ENCODE measurements at regions not wholly inside any gene's neighbourhood (a gene's known extent, or its start where the extent isn't known, plus 50 kb on each side); places are given as distances from the start of the nearest gene placed in this dataset.

DNA sequence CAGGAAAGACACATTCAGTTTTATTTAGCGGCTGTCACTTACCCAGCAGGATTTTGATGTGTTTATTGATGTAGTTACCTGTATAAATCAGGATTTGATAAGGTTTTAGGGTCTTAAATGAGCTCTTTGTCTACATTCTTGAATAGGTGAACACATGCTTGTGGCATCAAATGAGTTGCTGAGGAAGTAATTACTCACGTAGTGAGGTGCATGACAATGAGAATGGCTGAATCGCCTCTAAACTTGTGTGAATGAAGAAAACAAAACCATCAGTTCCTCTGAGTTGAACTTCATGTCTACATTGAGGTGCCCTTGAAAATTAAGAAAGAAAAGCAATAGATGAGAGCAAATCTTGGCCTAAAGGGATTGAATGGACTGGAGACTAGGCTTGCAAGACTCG lies 245.6 kb upstream of the SATB1 start:
- no peak overlapping the region for H3K4me3 ChIP-seq (ENCODE audit: insufficient read depth, low read depth, low read length)
- no peak for DNase-seq
- no peaks in the 10 kb centered on the region for H3K79me1 ChIP-seq (ENCODE audit: low read depth in 1 of 2, low read length in 2 of 2)
- H3K14ac ChIP-seq (replicated peaks; ENCODE audit: low read depth, low read length) = no peak overlapping the region
- 55% methylated on average over 2 of the region's 4 CpGs; no CpG with 5 or more reads in 1 of the 2 experiments for WGBS, 2 experiments (ENCODE audit: extremely low coverage in 2 of 2, insufficient read length in 1 of 2)
- H3K9me1 ChIP-seq (ENCODE audit: insufficient read depth, low read length) = no peaks in the 10 kb centered on the region
- POLR2A ChIA-PET (ENCODE audit: unreplicated experiment) = no interaction called here
- in situ Hi-C loops (cut with MboI; ENCODE audit: low sequenced_read_pairs) = no loop called here
- TF ChIP-seq CTCF (conservative IDR thresholded peaks at IDR 0.05; ENCODE audit: low read depth, low read length) (no peak), MAFK (IDR thresholded peaks at IDR 0.05; ENCODE audit: low read depth, low read length) (no peak), MAZ (IDR thresholded peaks at IDR 0.05; ENCODE audit: borderline replicate concordance, low read depth, low read length) (no peak), NFE2L2 (IDR thresholded peaks at IDR 0.05; ENCODE audit: low read depth, low read length) (no peak), CEBPB (IDR thresholded peaks at IDR 0.05; ENCODE audit: low read depth, low read length) (no peak), USF2 (IDR thresholded peaks at IDR 0.05; ENCODE audit: low read depth, low read length) (no peak), RAD21 (IDR thresholded peaks at IDR 0.05; ENCODE audit: low read length) (no peak), CHD1 (IDR thresholded peaks at IDR 0.05; ENCODE audit: low read depth, low read length) (no peak), FOS (IDR thresholded peaks at IDR 0.05; ENCODE audit: low read depth, low read length) (no peak), POLR2A (IDR thresholded peaks at IDR 0.05; ENCODE audit: low read depth, low read length) (no peak)
- CTCF ChIA-PET = no interaction called here
- no peaks in the 10 kb centered on the region for H3K36me3 ChIP-seq (ENCODE audit: control insufficient read depth, insufficient read depth, low read length)
- H3K4me2 ChIP-seq (ENCODE audit: low read depth, low read length) = no peak overlapping the region
- no peak overlapping the region for H4K5ac ChIP-seq (ENCODE audit: low read depth, low read length)
- no peak overlapping the region for H4K8ac ChIP-seq (ENCODE audit: low read depth in 2 of 2, low read length in 2 of 2)
- no peaks in the 10 kb centered on the region for H3K4me1 ChIP-seq (ENCODE audit: control insufficient read depth, insufficient read depth, low read length)
- H2BK15ac ChIP-seq (ENCODE audit: low read depth, low read length) = no peak overlapping the region
- no peak overlapping the region for H3K56ac ChIP-seq (ENCODE audit: extremely low read depth, insufficient read depth, low read length)
- no peak overlapping the region for H2BK20ac ChIP-seq (ENCODE audit: low read depth, low read length)
- H2AFZ ChIP-seq (replicated peaks; ENCODE audit: low read length, poor library complexity) = no peak overlapping the region
- no peak overlapping the region for H3K27ac ChIP-seq (ENCODE audit: insufficient read depth, low read length)
- H2BK120ac ChIP-seq (ENCODE audit: low read depth, low read length) = no peak overlapping the region
- no peak overlapping the region for H2BK5ac ChIP-seq (ENCODE audit: low read depth, low read length, poor library complexity, severe bottlenecking)
- intact Hi-C loops (cut with micrococcal nuclease) = no loop called here
- dilution Hi-C loops (cut with HindIII; ENCODE audit: low sequenced_read_pairs, unreplicated experiment) = no loop called here
- no peak overlapping the region for H4K91ac ChIP-seq (ENCODE audit: insufficient read depth, low read depth, low read length)
- no peaks in the 10 kb centered on the region for H4K20me1 ChIP-seq (ENCODE audit: insufficient read depth, low read length)
- H3K18ac ChIP-seq (ENCODE audit: low read depth, low read length) = no peak overlapping the region
- H3K9ac ChIP-seq (ENCODE audit: low read depth, low read length) = no peak overlapping the region
- no peak overlapping the region for H2AK5ac ChIP-seq (ENCODE audit: low read depth, low read length)
- no peak overlapping the region for H2AK9ac ChIP-seq (replicated peaks; ENCODE audit: low read depth, low read length, poor library complexity)
- H3K27me3 ChIP-seq (ENCODE audit: control insufficient read depth, insufficient read depth, low read length) = no peaks in the 10 kb centered on the region
- H3K9me3 ChIP-seq (ENCODE audit: control insufficient read depth, insufficient read depth, low read length) = peaks cover 6% of the 10 kb centered on the region; the same call in 1 of the 2 replicates
- H3K23ac ChIP-seq (ENCODE audit: low read depth, low read length) = no peak overlapping the region
- no peak overlapping the region for H3K4ac ChIP-seq (ENCODE audit: low read depth, low read length)
- BruUV-seq (replicated peaks) = no TSS peak
- ATAC-seq (ENCODE audit: low read depth) = no peak
